IMR-90 (cell line): ENCODE measurements at regions not wholly inside any gene's neighbourhood (a gene's known extent, or its start where the extent isn't known, plus 50 kb on each side); places are given as distances from the start of the nearest gene placed in this dataset.

Source experiments
- ATAC-seq: fragments of 200-7000 bp; cut with Tn5 transposase; 2 replicates; pipeline ENCODE4 v1.9.1; 2020; ENCODE audit warnings: low read depth, mild to moderate bottlenecking, moderate library complexity
- BruUV-seq: library from RNA; stranded (reverse); fragments of 400-500 nt; replicated peaks from 2 replicates; lab custom pipeline; 2021; lab: Mats Ljungman, UMichigan
- CTCF ChIA-PET: fragments of 300-600 bp; formaldehyde crosslinking; extraction: SDS; loops from one replicate; lab custom pipeline; 2021; ENCODE audit warnings: antibody characterized with exemption; lab: Yijun Ruan, JAX
- POLR2A ChIA-PET: fragments of 300-600 bp; sonication (Branson Sonifier 250); formaldehyde crosslinking; loops from one replicate; lab custom pipeline; 2022; ENCODE audit warnings: antibody characterized with exemption; ENCODE audit not compliant: unreplicated experiment; lab: Charles Lee
- DNase-seq: peaks from one replicate; pipeline ENCODE4 v3.0.0; 2013
- H2AFZ ChIP-seq: replicated peaks from 2 replicates; pipeline ENCODE3; 2013; ENCODE audit warnings: low read length, mild to moderate bottlenecking; ENCODE audit not compliant: poor library complexity
- H2AK5ac ChIP-seq: 2 replicates; pipeline ENCODE4 v1.6.1; 2013; ENCODE audit warnings: low read depth, low read length, inconsistent platforms
- H2AK9ac ChIP-seq: replicated peaks from 2 replicates; pipeline ENCODE3; 2013; ENCODE audit warnings: mild to moderate bottlenecking, low read depth, low read length, moderate library complexity; ENCODE audit not compliant: poor library complexity
- H2BK120ac ChIP-seq: 2 replicates; pipeline ENCODE4 v1.6.1; 2013; ENCODE audit warnings: low read depth, low read length, inconsistent platforms
- H2BK15ac ChIP-seq: 3 replicates; pipeline ENCODE4 v1.6.1; 2013; ENCODE audit warnings: low read depth, low read length, inconsistent platforms
- H2BK20ac ChIP-seq: 2 replicates; pipeline ENCODE4 v1.6.1; 2013; ENCODE audit warnings: low read depth, mild to moderate bottlenecking, inconsistent platforms, low read length, moderate library complexity
- H2BK5ac ChIP-seq: 2 replicates; pipeline ENCODE4 v1.6.1; 2013; ENCODE audit warnings: mild to moderate bottlenecking, low read depth, low read length, inconsistent platforms; ENCODE audit not compliant: poor library complexity, severe bottlenecking
- H3K14ac ChIP-seq: replicated peaks from 2 replicates; pipeline ENCODE4 v1.6.1; 2013; ENCODE audit warnings: low read depth, low read length, inconsistent platforms
- H3K18ac ChIP-seq: 2 replicates; pipeline ENCODE4 v1.6.1; 2013; ENCODE audit warnings: low read depth, low read length, control low read depth
- H3K23ac ChIP-seq: 2 replicates; pipeline ENCODE4 v1.6.1; 2013; ENCODE audit warnings: low read depth, low read length, inconsistent platforms
- H3K27ac ChIP-seq: 2 replicates; pipeline ENCODE4 v1.5.1; 2013; ENCODE audit warnings: mild to moderate bottlenecking, control low read depth, low read length; ENCODE audit not compliant: insufficient read depth
- H3K27me3 ChIP-seq: 2 replicates; pipeline ENCODE4 v1.6.1; 2013; ENCODE audit warnings: low read length; ENCODE audit not compliant: control insufficient read depth, insufficient read depth
- H3K36me3 ChIP-seq: 2 replicates; pipeline ENCODE4 v1.6.1; 2013; ENCODE audit warnings: low read length, mixed read lengths; ENCODE audit not compliant: control insufficient read depth, insufficient read depth
- H3K4ac ChIP-seq: 2 replicates; pipeline ENCODE4 v1.6.1; 2013; ENCODE audit warnings: low read depth, low read length, inconsistent platforms
- H3K4me1 ChIP-seq: 2 replicates; pipeline ENCODE4 v1.6.1; 2013; ENCODE audit warnings: low read length, mixed read lengths; ENCODE audit not compliant: control insufficient read depth, insufficient read depth
- H3K4me2 ChIP-seq: 2 replicates; pipeline ENCODE4 v1.6.1; 2013; ENCODE audit warnings: low read depth, mild to moderate bottlenecking, control low read depth, low read length, moderate library complexity
- H3K4me3 ChIP-seq: 2 replicates; pipeline ENCODE4 v1.5.1; 2013; ENCODE audit warnings: low read depth, mild to moderate bottlenecking, control low read depth, low read length, moderate library complexity; ENCODE audit not compliant: insufficient read depth
- H3K56ac ChIP-seq: 2 replicates; pipeline ENCODE4 v1.6.1; 2013; ENCODE audit warnings: low read length, inconsistent platforms; ENCODE audit not compliant: insufficient read depth; ENCODE audit errors: extremely low read depth
- H3K79me1 ChIP-seq, 2 experiments: 2 replicates each; pipeline ENCODE4 v1.6.1; 2013; ENCODE audit warnings: low read length in 2 of 2, inconsistent platforms in 1 of 2, low read depth in 1 of 2
- H3K9ac ChIP-seq: 2 replicates; pipeline ENCODE4 v1.6.1; 2013; ENCODE audit warnings: low read depth, low read length, control low read depth
- H3K9me1 ChIP-seq: 2 replicates; pipeline ENCODE4 v1.6.1; 2013; ENCODE audit warnings: low read length, inconsistent platforms; ENCODE audit not compliant: insufficient read depth
- H3K9me3 ChIP-seq: 2 replicates; pipeline ENCODE4 v1.6.1; 2013; ENCODE audit warnings: low read length; ENCODE audit not compliant: control insufficient read depth, insufficient read depth
- H4K20me1 ChIP-seq: 2 replicates; pipeline ENCODE4 v1.6.1; 2013; ENCODE audit warnings: low read length, inconsistent platforms; ENCODE audit not compliant: insufficient read depth
- H4K5ac ChIP-seq: 2 replicates; pipeline ENCODE4 v1.6.1; 2013; ENCODE audit warnings: mild to moderate bottlenecking, low read depth, low read length, control low read depth
- H4K8ac ChIP-seq, 2 experiments: 2 replicates each; pipeline ENCODE4 v1.6.1; 2013; ENCODE audit warnings: low read depth in 2 of 2, low read length in 2 of 2, control low read depth in 1 of 2, inconsistent platforms in 1 of 2
- H4K91ac ChIP-seq: 2 replicates; pipeline ENCODE4 v1.6.1; 2013; ENCODE audit warnings: low read depth, low read length, inconsistent platforms; ENCODE audit not compliant: insufficient read depth
- CEBPB ChIP-seq: IDR thresholded peaks from 2 replicates; pipeline ENCODE4 v1.6.1; 2012; ENCODE audit warnings: low read depth, low read length, improper control_type of control experiment
- MAFK ChIP-seq: IDR thresholded peaks from 2 replicates; pipeline ENCODE4 v1.6.1; 2012; ENCODE audit warnings: low read depth, low read length, improper control_type of control experiment
- MAZ ChIP-seq: IDR thresholded peaks from 2 replicates; pipeline ENCODE4 v1.6.1; 2012; ENCODE audit warnings: low read depth, mild to moderate bottlenecking, low read length, improper control_type of control experiment, moderate library complexity, borderline replicate concordance
- MXI1 ChIP-seq: IDR thresholded peaks from 2 replicates; pipeline ENCODE4 v1.6.1; 2012; ENCODE audit warnings: low read depth, mild to moderate bottlenecking, low read length, moderate library complexity, borderline replicate concordance
- NFE2L2 ChIP-seq: fragments of 150-350 bp; IDR thresholded peaks from 2 replicates; pipeline ENCODE4 v1.6.1; 2016; ENCODE audit warnings: low read depth, mild to moderate bottlenecking, low read length
- RAD21 ChIP-seq: IDR thresholded peaks from 2 replicates; pipeline ENCODE4 v1.6.1; 2012; ENCODE audit warnings: low read length, improper control_type of control experiment
- RCOR1 ChIP-seq: IDR thresholded peaks from 2 replicates; pipeline ENCODE4 v1.6.1; 2012; ENCODE audit warnings: mild to moderate bottlenecking, low read length, improper control_type of control experiment; ENCODE audit not compliant: insufficient replicate concordance
- RFX5 ChIP-seq: IDR thresholded peaks from 2 replicates; pipeline ENCODE4 v1.8.0; 2012; ENCODE audit warnings: low read depth, mild to moderate bottlenecking, low read length, moderate library complexity
- WGBS, 2 experiments: methylation state at CpG; one replicate each; pipeline versions ENCODE4 v1.1.5 to v1.1.7; 2013; ENCODE audit warnings: missing lambda C conversion rate in 2 of 2; ENCODE audit not compliant: insufficient read length in 1 of 2; ENCODE audit errors: extremely low coverage in 2 of 2; 5-methylcytosine and 5-hydroxymethylcytosine counted together
- dilution Hi-C: fragments of 300-500 bp; cut with HindIII; formaldehyde crosslinking; loops from one replicate; pipeline ENCODE4 v1.14.3; 2018; ENCODE audit warnings: low sequenced_read_pairs; ENCODE audit not compliant: unreplicated experiment
- in situ Hi-C: fragments of 300-500 bp; cut with MboI; formaldehyde crosslinking; loops from 3 replicates; pipeline ENCODE4 v1.14.3; 2019; ENCODE audit warnings: low sequenced_read_pairs, inconsistent platforms, mixed read lengths
- intact Hi-C: fragments of 100-400 bp; cut with micrococcal nuclease; formaldehyde crosslinking; loops from 2 replicates; pipeline ENCODE4 v1.10.0; 2022
- TF ChIP-seq, protein P1 (sequence below): fragments of 150-350 bp; IDR thresholded peaks from 2 replicates; pipeline ENCODE4 v1.6.1; 2016; ENCODE audit warnings: low read depth, mild to moderate bottlenecking, low read length, moderate library complexity, borderline replicate concordance
- TF ChIP-seq, protein P2 (sequence below): fragments of 150-350 bp; IDR thresholded peaks from 2 replicates; pipeline ENCODE4 v1.6.1; 2017; ENCODE audit warnings: mild to moderate bottlenecking, antibody characterized with exemption, low read length, low read depth

DNA sequence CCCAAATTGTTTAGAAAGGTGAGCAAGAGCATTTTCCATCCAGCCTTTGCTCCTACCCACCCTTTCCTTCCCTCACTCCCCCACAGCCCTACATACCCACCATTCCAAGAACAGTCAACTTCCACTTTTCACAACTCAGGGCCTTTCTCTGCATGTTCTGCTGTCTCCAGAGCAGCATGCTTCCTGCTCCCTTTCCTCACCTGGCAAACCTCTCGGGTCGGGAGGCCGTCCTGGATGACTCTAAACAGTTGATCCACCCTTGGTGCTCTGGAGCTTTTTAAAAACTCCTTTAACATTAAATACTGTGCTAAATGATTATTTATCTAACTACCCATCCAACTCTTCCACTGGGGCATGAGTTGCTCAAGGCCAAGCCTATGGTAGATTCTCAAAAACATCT, 200.6 kb downstream of the SETD4 start:
- POLR2A ChIA-PET: no interaction called here
- Histone ChIP-seq H4K91ac (no peak overlapping the region), H3K9me1 (no peaks in the 10 kb centered on the region), H3K79me1 (no peaks in the 10 kb centered on the region), H2BK15ac (no peak overlapping the region), H4K20me1 (no peaks in the 10 kb centered on the region), H2BK20ac (no peak overlapping the region), H2BK120ac (no peak overlapping the region), H3K4me1 (no peaks in the 10 kb centered on the region), H2AFZ (no peak overlapping the region), H3K9ac (no peak overlapping the region), H2AK9ac (no peak overlapping the region), H2AK5ac (no peak overlapping the region), H3K14ac (no peak overlapping the region), H3K9me3 (no peaks in the 10 kb centered on the region), H3K27me3 (peaks cover 8% of the 10 kb centered on the region), H2BK5ac (no peak overlapping the region), H3K36me3 (no peaks in the 10 kb centered on the region), H3K18ac (no peak overlapping the region), H3K4me2 (no peak overlapping the region), H3K56ac (no peak overlapping the region), H4K8ac (no peak overlapping the region), H4K5ac (no peak overlapping the region), H3K23ac (no peak overlapping the region), H3K27ac (no peak overlapping the region), H3K4ac (no peak overlapping the region), H3K4me3 (no peak overlapping the region)
- TF ChIP-seq MAZ (no peak), NFE2L2 (no peak), RAD21 (no peak), RFX5 (no peak), MAFK (no peak), RCOR1 (no peak), CEBPB (no peak), MXI1 (no peak)
- TF ChIP-seq, protein P1, sequence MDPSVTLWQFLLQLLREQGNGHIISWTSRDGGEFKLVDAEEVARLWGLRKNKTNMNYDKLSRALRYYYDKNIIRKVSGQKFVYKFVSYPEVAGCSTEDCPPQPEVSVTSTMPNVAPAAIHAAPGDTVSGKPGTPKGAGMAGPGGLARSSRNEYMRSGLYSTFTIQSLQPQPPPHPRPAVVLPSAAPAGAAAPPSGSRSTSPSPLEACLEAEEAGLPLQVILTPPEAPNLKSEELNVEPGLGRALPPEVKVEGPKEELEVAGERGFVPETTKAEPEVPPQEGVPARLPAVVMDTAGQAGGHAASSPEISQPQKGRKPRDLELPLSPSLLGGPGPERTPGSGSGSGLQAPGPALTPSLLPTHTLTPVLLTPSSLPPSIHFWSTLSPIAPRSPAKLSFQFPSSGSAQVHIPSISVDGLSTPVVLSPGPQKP: no peak
- TF ChIP-seq, protein P2, sequence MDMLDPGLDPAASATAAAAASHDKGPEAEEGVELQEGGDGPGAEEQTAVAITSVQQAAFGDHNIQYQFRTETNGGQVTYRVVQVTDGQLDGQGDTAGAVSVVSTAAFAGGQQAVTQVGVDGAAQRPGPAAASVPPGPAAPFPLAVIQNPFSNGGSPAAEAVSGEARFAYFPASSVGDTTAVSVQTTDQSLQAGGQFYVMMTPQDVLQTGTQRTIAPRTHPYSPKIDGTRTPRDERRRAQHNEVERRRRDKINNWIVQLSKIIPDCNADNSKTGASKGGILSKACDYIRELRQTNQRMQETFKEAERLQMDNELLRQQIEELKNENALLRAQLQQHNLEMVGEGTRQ: no peak
- ATAC-seq: no peak
- intact Hi-C loops (no loop called here), dilution Hi-C loops (no loop called here), in situ Hi-C loops (no loop called here)
- CTCF ChIA-PET: no interaction called here
- BruUV-seq: no TSS peak
- DNase-seq: no peak
- WGBS, 2 experiments: no CpG with 5 or more reads among the region's 3 CpGs
